Esophagus muscularis mucosa (tissue), 4 donors: ENCODE measurements at regions not wholly inside any gene's neighbourhood (a gene's known extent, or its start where the extent isn't known, plus 50 kb on each side); places are given as distances from the start of the nearest gene placed in this dataset.

ENCODE experiments used
- CTCF ChIP-seq, 3 experiments: fragments of 200-600 bp in 2 of 3; fragments of 450-650 bp in 1 of 3; sonication (generic) in 2 of 3; IDR thresholded peaks; one replicate each; pipeline ENCODE4 v1.5.1; 2017 to 2019; ENCODE audit warnings: antibody characterized with exemption in 3 of 3, mild to moderate bottlenecking in 2 of 3, moderate library complexity in 1 of 3
- EP300 ChIP-seq: sonication (generic); formaldehyde crosslinking; IDR thresholded peaks from one replicate; pipeline ENCODE4 v1.6.1; 2017; ENCODE audit warnings: antibody characterized with exemption
- POLR2A ChIP-seq: fragments of 450-650 bp; IDR thresholded peaks from one replicate; pipeline ENCODE4 v1.6.1; 2017; ENCODE audit warnings: antibody characterized with exemption, moderate library complexity, mild to moderate bottlenecking, low read depth
- POLR2AphosphoS5 ChIP-seq, 2 donors: sonication (generic); formaldehyde crosslinking; IDR thresholded peaks; one replicate each; pipeline ENCODE4 v1.6.1; 2017; ENCODE audit warnings: antibody characterized with exemption in 2 of 2

- no peak for TF ChIP-seq CTCF (IDR thresholded peaks at IDR 0.05)
- no peak for TF ChIP-seq POLR2AphosphoS5 (IDR thresholded peaks at IDR 0.05)
- no peak for TF ChIP-seq POLR2A
- TF ChIP-seq EP300: no peak
These were observed 190.9 kb downstream of the RPS24 start for GRCh38 chr10:78224602-78225001.
